HCT116 (cell line): ENCODE measurements at regions not wholly inside any gene's neighbourhood (a gene's known extent, or its start where the extent isn't known, plus 50 kb on each side); places are given as distances from the start of the nearest gene placed in this dataset.
A peak's percentile ranks its signal among the peaks of the same experiment; 100 is the strongest.

Experiments used
- ATAC-seq: fragments of 200-7000 bp; cut with Tn5 transposase; 2 replicates; pipeline ENCODE4 v1.9.1; 2020; ENCODE audit warnings: mild to moderate bottlenecking, moderate library complexity
- BruUV-seq: library from RNA; stranded (reverse); fragments of 400-500 nt; replicated peaks from 2 replicates; lab custom pipeline; 2021; lab: Mats Ljungman, UMichigan
- CTCF ChIA-PET: fragments of 300-600 bp; sonication (Branson Sonifier 250); formaldehyde crosslinking; loops from one replicate; lab custom pipeline; 2021; ENCODE audit warnings: antibody characterized with exemption; lab: Charles Lee
- POLR2A ChIA-PET: fragments of 300-600, 350-600 bp; sonication (Branson Sonifier 250); formaldehyde crosslinking; loops from one replicate; lab custom pipeline; 2021; ENCODE audit warnings: antibody characterized with exemption; lab: Charles Lee
- RAD21 ChIA-PET, 2 experiments: fragments of 300-600 bp; sonication (Branson Sonifier 250); formaldehyde crosslinking; loops; one replicate each; lab custom pipeline; 2023; ENCODE audit warnings: low total read pairs in 2 of 2; ENCODE audit not compliant: uncharacterized antibody in 2 of 2, unreplicated experiment in 2 of 2, low non-redundant PET in 1 of 2; lab: Charles Lee
- DNase-seq: peaks from one replicate; pipeline ENCODE4 v3.0.0-alpha.2; 2010; ENCODE audit warnings: low read depth, low spot score
- H2AFZ ChIP-seq: fragments of 200-600 bp; shearing (Covaris generic), sonication (generic); 2 replicates; pipeline ENCODE4 v1.6.1; 2017; ENCODE audit warnings: low read depth, mixed run types, mixed read lengths, antibody characterized with exemption, low read length; ENCODE audit not compliant: poor library complexity, severe bottlenecking
- H3K27ac ChIP-seq: 2 replicates; pipeline ENCODE4 v1.5.1; 2012; ENCODE audit warnings: low read depth, low read length
- H3K27me3 ChIP-seq: fragments of 200-600 bp; sonication (generic); 2 replicates; pipeline ENCODE4 v1.6.1; 2016; ENCODE audit warnings: mixed run types, low read length, mixed read lengths; ENCODE audit not compliant: insufficient read depth
- H3K36me3 ChIP-seq, 2 experiments: fragments of 200-500 bp in 1 of 2; fragments of 200-600 bp in 1 of 2; sonication (Bioruptor generic) in 1 of 2; sonication (generic) in 1 of 2; 2 replicates each; pipeline versions ENCODE4 v1.5.1 to v1.6.1; 2014 to 2016; ENCODE audit warnings: low read length in 2 of 2, inconsistent platforms in 1 of 2, mixed read lengths in 1 of 2, mixed run types in 1 of 2; ENCODE audit not compliant: insufficient read depth in 2 of 2, control insufficient read depth in 1 of 2
- H3K4me1 ChIP-seq, 2 experiments: fragments of 200-600 bp in 1 of 2; sonication (generic) in 1 of 2; 2 replicates each; pipeline versions ENCODE4 v1.5.1 to v1.6.1; 2012 to 2017; ENCODE audit warnings: low read length in 2 of 2, inconsistent platforms in 1 of 2, mild to moderate bottlenecking in 1 of 2, mixed read lengths in 1 of 2, mixed run types in 1 of 2, moderate library complexity in 1 of 2; ENCODE audit not compliant: insufficient read depth in 2 of 2, control insufficient read depth in 1 of 2
- H3K4me2 ChIP-seq: fragments of 200-600 bp; sonication (generic); 2 replicates; pipeline ENCODE4 v1.6.1; 2017; ENCODE audit warnings: mixed run types, low read length, mixed read lengths
- H3K4me3 ChIP-seq, 2 experiments: fragments of 200-600 bp in 1 of 2; sonication (generic) in 1 of 2; replicated peaks in 1 of 2; 2 replicates each; pipeline ENCODE4 v1.5.1; 2011 to 2016; ENCODE audit warnings: low read length in 2 of 2, control low read depth in 1 of 2, low read depth in 1 of 2, mild to moderate bottlenecking in 1 of 2, mixed read lengths in 1 of 2, mixed run types in 1 of 2
- H3K79me2 ChIP-seq: fragments of 200-600 bp; sonication (generic); 2 replicates; pipeline ENCODE4 v1.6.1; 2017; ENCODE audit warnings: mild to moderate bottlenecking, mixed run types, low read length, moderate library complexity, mixed read lengths; ENCODE audit not compliant: insufficient read depth
- H3K9ac ChIP-seq: fragments of 200-600 bp; sonication (generic); 2 replicates; pipeline ENCODE4 v1.6.1; 2016; ENCODE audit warnings: low read length, mixed read lengths
- H3K9me2 ChIP-seq: fragments of 200-600 bp; sonication (generic), shearing (Covaris generic); 2 replicates; pipeline ENCODE4 v1.6.1; 2017; ENCODE audit warnings: mixed run types, mild to moderate bottlenecking, moderate library complexity; ENCODE audit not compliant: insufficient read depth
- H3K9me3 ChIP-seq, 2 experiments: fragments of 200-500 bp in 1 of 2; fragments of 200-600 bp in 1 of 2; sonication (Bioruptor generic) in 1 of 2; sonication (generic) in 1 of 2; 2 replicates each; pipeline ENCODE4 v1.6.1; 2014 to 2017; ENCODE audit warnings: low read length in 2 of 2, mixed read lengths in 2 of 2, inconsistent platforms in 1 of 2, low read depth in 1 of 2, mild to moderate bottlenecking in 1 of 2, mixed run types in 1 of 2, moderate library complexity in 1 of 2; ENCODE audit not compliant: control insufficient read depth in 1 of 2, insufficient read depth in 1 of 2
- H4K20me1 ChIP-seq: fragments of 200-600 bp; sonication (generic), shearing (Covaris generic); 2 replicates; pipeline ENCODE4 v1.6.1; 2017; ENCODE audit warnings: mixed run types, mild to moderate bottlenecking, moderate library complexity; ENCODE audit not compliant: insufficient read depth
- CBX3 ChIP-seq: IDR thresholded peaks from 2 replicates; pipeline ENCODE4 v1.6.1; 2012; ENCODE audit warnings: low read depth
- EZH2phosphoT487 ChIP-seq: fragments of 200-600 bp; IDR thresholded peaks from 2 replicates; pipeline ENCODE4 v1.6.1; 2018; ENCODE audit warnings: antibody characterized with exemption, borderline replicate concordance
- FOSL1 ChIP-seq: IDR thresholded peaks from 2 replicates; pipeline ENCODE4 v1.6.1; 2012; ENCODE audit warnings: low read depth
- RAD21 ChIP-seq: IDR thresholded peaks from 2 replicates; pipeline ENCODE4 v1.6.1; 2012; ENCODE audit warnings: low read depth, mild to moderate bottlenecking
- REST ChIP-seq: IDR thresholded peaks from 2 replicates; pipeline ENCODE4 v1.6.1; 2012; ENCODE audit warnings: low read depth
- TCF7L2 ChIP-seq: IDR thresholded peaks from 2 replicates; pipeline ENCODE4 v1.7.0; 2011; ENCODE audit warnings: borderline replicate concordance, inconsistent platforms; ENCODE audit not compliant: insufficient read depth, insufficient read length; ENCODE audit errors: extremely low read depth
- YY1 ChIP-seq: IDR thresholded peaks from 2 replicates; pipeline ENCODE4 v1.6.1; 2011; ENCODE audit warnings: low read length, low read depth, moderate library complexity, mild to moderate bottlenecking; ENCODE audit not compliant: insufficient replicate concordance; ENCODE audit errors: extremely low read depth
- intact Hi-C: fragments of 100-400 bp; cut with micrococcal nuclease; formaldehyde crosslinking; loops from 2 replicates; pipeline ENCODE4 v1.10.0; 2022

- TF ChIP-seq REST (no peak), FOSL1 (peak; percentile 54), YY1 (no peak), CBX3 (peak; percentile 36; the same call in 1 of the 2 replicates), EZH2phosphoT487 (no peak)
- TF ChIP-seq, all 23 proteins: peak for 8
Observed at GRCh38 chr17:72399608-72400487, 279.0 kb downstream of the SOX9 start (continued).

- BruUV-seq, result no TSS peak
- Histone ChIP-seq H3K27ac (0 out of 2 replicates have a peak overlapping the region, but pooled peaks have one; percentile 1), H3K36me3 (peaks cover 0 to 7% of the 10 kb centered on the region in 2 experiments; a peak in 1 of 4 replicates), H3K4me3 (no peak overlapping the region), H3K27me3 (no peaks in the 10 kb centered on the region), H3K9ac (no peak overlapping the region; the same call in 1 of the 2 replicates), H3K9me2 (no peaks in the 10 kb centered on the region), H3K9me3 (no peaks in the 10 kb centered on the region), H2AFZ (no peak overlapping the region), H4K20me1 (no peaks in the 10 kb centered on the region), H3K4me2 (peak overlapping the region; percentile 27), H3K79me2 (no peaks in the 10 kb centered on the region), H3K4me1 (peaks cover 37 to 82% of the 10 kb centered on the region in 2 experiments)
- DNase-seq (no peak), ATAC-seq (no peak)
- ChIA-PET RAD21 (no interaction called here), POLR2A (interaction anchor here (1.3 to 1.6 kb wide), 2 partner anchors 11 to 280 kb away, joined by 3 to 4 read pairs; partner anchors contain the start of gene SOX9), CTCF (no interaction called here)
- intact Hi-C loops, result no loop called here
- TF ChIP-seq TCF7L2, result no peak
- TF ChIP-seq RAD21, result 0 out of 2 replicates have a peak, but pooled peaks have one; percentile 2
Observed at GRCh38 chr17:72400488-72400827, 279.6 kb downstream of the SOX9 start.
